LNCAP (cell line): ENCODE measurements at regions not wholly inside any gene's neighbourhood (a gene's known extent, or its start where the extent isn't known, plus 50 kb on each side); places are given as distances from the start of the nearest gene placed in this dataset.

Source experiments
- CTCF ChIP-seq: fragments of 450-650 bp; IDR thresholded peaks from 2 replicates; pipeline ENCODE4 v1.5.1; 2017; ENCODE audit warnings: mild to moderate bottlenecking

- peak; percentile 71; the same call in 1 of the 2 replicates for TF ChIP-seq CTCF
Observed at GRCh38 chr2:203814661-203815540, 52.7 kb upstream of the CTLA4 start.

- no peak; the same call in 1 of the 2 replicates for TF ChIP-seq CTCF
Observed at GRCh38 chr2:203815541-203815898, 52.1 kb upstream of the CTLA4 start.

GRCh38 chr2:203817147-203817546 lies 50.4 kb upstream of the CTLA4 start:
- no peak for TF ChIP-seq CTCF
